Gastrocnemius medialis (tissue), 4 donors: ENCODE measurements at regions not wholly inside any gene's neighbourhood (a gene's known extent, or its start where the extent isn't known, plus 50 kb on each side); places are given as distances from the start of the nearest gene placed in this dataset.

Source experiments
- ATAC-seq, 2 donors: fragments of 150-250 bp; one replicate each; pipeline ENCODE4 v1.9.1; 2016
- DNase-seq, 2 donors: peaks; one replicate each; pipeline ENCODE4 v3.0.0-alpha.2; 2019
- H3K27ac ChIP-seq, 4 donors: fragments of 200-600 bp; sonication (generic); 1 replicate in 1 of 4; 2 replicates in 3 of 4; pipeline ENCODE4 v1.5.1; 2016 to 2018; ENCODE audit warnings: mild to moderate bottlenecking in 2 of 4, moderate library complexity in 1 of 4
- H3K27me3 ChIP-seq, 3 donors: fragments of 200-600 bp; sonication (generic) in 2 of 3; 1 replicate in 1 of 3; 2 replicates in 2 of 3; pipeline versions ENCODE4 v1.5.1 to v1.6.0; 2016 to 2019; ENCODE audit warnings: mild to moderate bottlenecking in 1 of 3, moderate library complexity in 1 of 3
- H3K36me3 ChIP-seq, 2 donors: fragments of 200-600 bp; sonication (generic) in 1 of 2; one replicate each; pipeline ENCODE4 v1.5.1; 2017 to 2018
- H3K4me1 ChIP-seq, 2 donors: fragments of 200-600 bp; sonication (generic) in 1 of 2; one replicate each; pipeline ENCODE4 v1.5.1; 2016 to 2017; ENCODE audit warnings: mild to moderate bottlenecking in 2 of 2
- H3K4me3 ChIP-seq, 4 donors: fragments of 200-600 bp; sonication (generic) in 3 of 4; 1 replicate in 1 of 4; 2 replicates in 3 of 4; pipeline ENCODE4 v1.5.1; 2016 to 2019; ENCODE audit warnings: mild to moderate bottlenecking in 2 of 4
- H3K9me3 ChIP-seq, 3 donors: fragments of 200-600 bp; sonication (generic) in 2 of 3; 1 replicate in 1 of 3; 2 replicates in 2 of 3; pipeline ENCODE4 v1.5.1; 2016 to 2019
- CTCF ChIP-seq, 5 experiments: fragments of 450-650 bp in 3 of 5; fragments of 200-600 bp in 2 of 5; sonication (generic) in 2 of 5; IDR thresholded peaks in 4 of 5; conservative IDR thresholded peaks in 1 of 5; 1 replicate in 4 of 5; 2 replicates in 1 of 5; pipeline ENCODE4 v1.5.1; 2016 to 2019; ENCODE audit warnings: antibody characterized with exemption in 5 of 5, mild to moderate bottlenecking in 3 of 5, moderate library complexity in 3 of 5
- POLR2A ChIP-seq, 2 donors: fragments of 450-650 bp; IDR thresholded peaks; one replicate each; pipeline ENCODE4 v1.6.1; 2017; ENCODE audit warnings: antibody characterized with exemption in 2 of 2, mild to moderate bottlenecking in 2 of 2, moderate library complexity in 2 of 2
- in situ Hi-C, 4 donors: fragments of 200-750 bp; cut with MboI; loops; one replicate each; pipeline versions ENCODE4 v1.15.0 to v1.8.0; 2017; ENCODE audit warnings: low sequenced_read_pairs in 4 of 4
- intact Hi-C: fragments of 100-400 bp; cut with DNase I; formaldehyde crosslinking; loops from one replicate; pipeline ENCODE4 v1.15.1; 2023; ENCODE audit warnings: low total_unique reads

- no peaks in the 10 kb centered on the region for H3K9me3 ChIP-seq
- no peak for DNase-seq
- no peak overlapping the region for H3K4me3 ChIP-seq
- ATAC-seq: no peak
- H3K4me1 ChIP-seq: no peaks in the 10 kb centered on the region
- H3K27ac ChIP-seq: no peak overlapping the region
- in situ Hi-C loops: no loop called here
- H3K36me3 ChIP-seq: no peaks in the 10 kb centered on the region
- H3K27me3 ChIP-seq: no peaks in the 10 kb centered on the region
- intact Hi-C loops: no loop called here
- TF ChIP-seq CTCF (IDR thresholded peaks at IDR 0.05 in 4 of 5, conservative IDR thresholded peaks at IDR 0.05 in 1 of 5) (no peak), POLR2A (IDR thresholded peaks at IDR 0.05) (no peak)
Observed at GRCh38 chr2:71988170-71988569, 159.5 kb downstream of the CYP26B1 start.

GRCh38 chr2:71976685-71977084, 171.0 kb downstream of the CYP26B1 start:
- Histone ChIP-seq H3K9me3 (no peaks in the 10 kb centered on the region), H3K27me3 (no peaks in the 10 kb centered on the region), H3K4me3 (no peak overlapping the region), H3K36me3 (no peaks in the 10 kb centered on the region), H3K4me1 (no peaks in the 10 kb centered on the region), H3K27ac (no peak overlapping the region)
- DNase-seq (no peak), ATAC-seq (no peak)
- TF ChIP-seq CTCF (IDR thresholded peaks at IDR 0.05 in 4 of 5, conservative IDR thresholded peaks at IDR 0.05 in 1 of 5) (no peak), POLR2A (IDR thresholded peaks at IDR 0.05) (no peak)
- intact Hi-C loops: no loop called here
- in situ Hi-C loops: no loop called here

GRCh38 chr2:71974846-71975245, 172.8 kb downstream of the CYP26B1 start:
- H3K4me3 ChIP-seq: no peak overlapping the region
- no peak overlapping the region for H3K27ac ChIP-seq
- intact Hi-C loops: no loop called here
- H3K27me3 ChIP-seq: no peaks in the 10 kb centered on the region
- no peaks in the 10 kb centered on the region for H3K9me3 ChIP-seq
- ATAC-seq: no peak
- H3K4me1 ChIP-seq: no peaks in the 10 kb centered on the region
- TF ChIP-seq POLR2A (IDR thresholded peaks at IDR 0.05) (no peak), CTCF (IDR thresholded peaks at IDR 0.05 in 4 of 5, conservative IDR thresholded peaks at IDR 0.05 in 1 of 5) (no peak)
- in situ Hi-C loops: no loop called here
- H3K36me3 ChIP-seq: no peaks in the 10 kb centered on the region
- no peak for DNase-seq

- H3K27ac ChIP-seq: no peak overlapping the region
- ATAC-seq (no peak), DNase-seq (no peak)
- no peaks in the 10 kb centered on the region for H3K4me1 ChIP-seq
- intact Hi-C loops (no loop called here), in situ Hi-C loops (no loop called here)
- TF ChIP-seq POLR2A (IDR thresholded peaks at IDR 0.05): no peak
- no peak for TF ChIP-seq CTCF (IDR thresholded peaks at IDR 0.05 in 4 of 5, conservative IDR thresholded peaks at IDR 0.05 in 1 of 5)
- no peak overlapping the region for H3K4me3 ChIP-seq
- H3K9me3 ChIP-seq: no peaks in the 10 kb centered on the region
- no peaks in the 10 kb centered on the region for H3K36me3 ChIP-seq
- H3K27me3 ChIP-seq: no peaks in the 10 kb centered on the region
Observed at GRCh38 chr2:71971493-71971892, 176.2 kb downstream of the CYP26B1 start.

- DNase-seq: no peak
- intact Hi-C loops (no loop called here), in situ Hi-C loops (no loop called here)
- no peak for ATAC-seq
- H3K4me3 ChIP-seq: no peak overlapping the region
- peaks cover 6 to 11% of the 10 kb centered on the region in 2 donors for H3K4me1 ChIP-seq
- no peak for TF ChIP-seq POLR2A (IDR thresholded peaks at IDR 0.05)
- no peak for TF ChIP-seq CTCF (IDR thresholded peaks at IDR 0.05 in 4 of 5, conservative IDR thresholded peaks at IDR 0.05 in 1 of 5)
- no peaks in the 10 kb centered on the region for H3K27me3 ChIP-seq
- no peaks in the 10 kb centered on the region for H3K36me3 ChIP-seq
- no peak overlapping the region for H3K27ac ChIP-seq
- H3K9me3 ChIP-seq: no peaks in the 10 kb centered on the region
Observed at GRCh38 chr2:71965530-71965929, 182.1 kb downstream of the CYP26B1 start.
